Pulmonary artery endothelial cell (primary cell): ENCODE measurements at regions not wholly inside any gene's neighbourhood (a gene's known extent, or its start where the extent isn't known, plus 50 kb on each side); places are given as distances from the start of the nearest gene placed in this dataset.

Experiments used
- DNase-seq: peaks from one replicate; pipeline ENCODE4 v3.0.0-alpha.2; 2011; ENCODE audit warnings: low read depth, low spot score

GRCh38 chr14:98726585-98727405, 545.2 kb downstream of the BCL11B start:
- no peak for DNase-seq

- no peak for DNase-seq
These were observed 544.0 kb downstream of the BCL11B start for GRCh38 chr14:98728024-98728423.

- DNase-seq: no peak
These were observed 543.2 kb downstream of the BCL11B start for GRCh38 chr14:98728836-98729235.

GRCh38 chr14:98731286-98731685, 540.7 kb downstream of the BCL11B start:
- no peak for DNase-seq

- DNase-seq: no peak
These were observed 540.3 kb downstream of the BCL11B start for GRCh38 chr14:98731701-98732100.

- DNase-seq: no peak
These were observed 538.5 kb downstream of the BCL11B start for GRCh38 chr14:98733536-98733935.

GRCh38 chr14:98736701-98737338, 535.2 kb downstream of the BCL11B start:
- DNase-seq: no peak

- DNase-seq: no peak
These were observed 530.5 kb downstream of the BCL11B start for GRCh38 chr14:98741523-98741922.

- no peak for DNase-seq
These were observed 530.0 kb downstream of the BCL11B start for GRCh38 chr14:98742001-98742400.

- no peak for DNase-seq
These were observed 528.5 kb downstream of the BCL11B start for GRCh38 chr14:98743536-98743935.

GRCh38 chr14:98748966-98749365, 523.0 kb downstream of the BCL11B start:
- no peak for DNase-seq

- DNase-seq: no peak
These were observed 520.9 kb downstream of the BCL11B start for GRCh38 chr14:98751110-98751509.

- no peak for DNase-seq
These were observed 519.3 kb downstream of the BCL11B start for GRCh38 chr14:98752660-98753059.

GRCh38 chr14:98754343-98755020, 517.5 kb downstream of the BCL11B start:
- no peak for DNase-seq

GRCh38 chr14:98756749-98757148, 515.2 kb downstream of the BCL11B start:
- no peak for DNase-seq

GRCh38 chr14:98758440-98758839, 513.6 kb downstream of the BCL11B start:
- no peak for DNase-seq

GRCh38 chr14:98761993-98762392, 510.0 kb downstream of the BCL11B start:
- DNase-seq: no peak

- DNase-seq: no peak
These were observed 505.2 kb downstream of the BCL11B start for GRCh38 chr14:98766818-98767217.

- DNase-seq: no peak
These were observed 502.7 kb downstream of the BCL11B start for GRCh38 chr14:98769326-98769725.

GRCh38 chr14:98770151-98770550, 501.8 kb downstream of the BCL11B start:
- DNase-seq: no peak

GRCh38 chr14:98773814-98774213, 498.2 kb downstream of the BCL11B start:
- no peak for DNase-seq

- DNase-seq: no peak
These were observed 496.1 kb downstream of the BCL11B start for GRCh38 chr14:98775892-98776291.
